Activated CD4-positive, alpha-beta T cell treated with anti-CD3 and anti-CD28 coated beads for 4 hours (primary cell): ENCODE measurements at regions not wholly inside any gene's neighbourhood (a gene's known extent, or its start where the extent isn't known, plus 50 kb on each side); places are given as distances from the start of the nearest gene placed in this dataset.
"Not testable (repeated sequence)": the region's sequence is repeated elsewhere in the genome, so short reads cannot be mapped to it uniquely, and the experiment has no call there.

Experiments used
- DNase-seq, 2 donors: peaks; one replicate each; pipeline ENCODE4 v3.0.0-alpha.2; 2020

GRCh38 chr12:59344224-59344623 is 251.6 kb upstream of the SLC16A7 start:
- DNase-seq = no peak

GRCh38 chr12:59329462-59329861 is 266.4 kb upstream of the SLC16A7 start:
- no peak for DNase-seq

DNA sequence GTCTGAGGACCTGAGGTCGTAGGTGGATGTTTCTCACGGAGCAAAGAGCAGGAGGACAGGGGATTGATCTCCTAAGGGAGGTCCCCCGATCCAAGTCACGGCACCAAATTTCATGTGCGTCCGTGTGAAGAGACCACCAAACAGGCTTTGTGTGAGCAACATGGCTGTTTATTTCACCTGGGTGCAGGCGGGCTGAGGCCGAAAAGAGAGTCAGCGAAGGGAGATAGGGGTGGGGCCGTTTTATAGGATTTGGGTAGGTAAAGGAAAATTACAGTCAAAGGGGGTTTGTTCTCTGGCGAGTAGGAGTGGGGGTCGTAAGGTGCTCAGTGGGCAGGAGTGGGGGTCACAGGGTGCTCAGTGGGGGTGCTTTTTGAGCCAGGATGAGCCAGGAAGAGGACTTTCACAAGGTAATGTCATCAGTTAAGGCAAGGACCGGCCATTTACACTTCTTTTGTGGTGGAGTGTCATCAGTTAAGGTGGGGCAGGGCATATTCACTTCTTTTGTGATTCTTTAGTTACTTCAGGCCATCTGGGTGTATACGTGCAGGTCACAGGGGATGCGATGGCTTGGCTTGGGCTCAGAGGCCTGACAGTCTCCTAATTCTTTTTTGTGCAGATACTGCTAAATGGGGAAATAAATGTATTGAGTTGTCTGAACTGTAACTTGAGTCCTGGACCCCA is 267.3 kb upstream of the SLC16A7 start:
- not testable (repeated sequence) for DNase-seq

- DNase-seq = not testable (repeated sequence)
Measured at GRCh38 chr12:59326457-59326856, 269.4 kb upstream of the SLC16A7 start.

DNA sequence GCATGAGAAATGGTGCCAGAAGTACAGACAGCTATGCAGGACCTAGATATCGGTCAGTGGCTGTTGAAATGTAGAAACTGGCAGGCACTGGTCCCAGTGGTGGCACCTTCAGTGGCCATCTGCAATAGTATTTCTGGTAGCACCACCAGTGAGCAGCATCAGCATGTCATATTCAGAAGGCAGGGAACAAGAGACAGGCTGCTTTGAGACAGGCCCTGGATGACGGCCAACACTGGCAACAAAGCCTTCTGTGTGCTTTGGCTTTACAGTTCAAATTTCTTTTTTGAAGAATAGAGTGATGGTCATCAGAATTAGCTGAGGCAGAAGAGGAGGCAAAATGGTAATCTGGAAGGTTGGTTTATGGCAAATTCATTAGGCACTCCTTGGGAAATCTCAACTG is 273.4 kb upstream of the SLC16A7 start:
- DNase-seq = no peak

- DNase-seq = no peak
Measured at GRCh38 chr12:59321278-59321677, 274.6 kb upstream of the SLC16A7 start.

GRCh38 chr12:59320112-59320511 is 275.7 kb upstream of the SLC16A7 start:
- no peak for DNase-seq

GRCh38 chr12:59318940-59319339 is 276.9 kb upstream of the SLC16A7 start:
- DNase-seq = no peak

- DNase-seq = no peak
Measured at GRCh38 chr12:59317598-59317997, 278.2 kb upstream of the SLC16A7 start.

DNA sequence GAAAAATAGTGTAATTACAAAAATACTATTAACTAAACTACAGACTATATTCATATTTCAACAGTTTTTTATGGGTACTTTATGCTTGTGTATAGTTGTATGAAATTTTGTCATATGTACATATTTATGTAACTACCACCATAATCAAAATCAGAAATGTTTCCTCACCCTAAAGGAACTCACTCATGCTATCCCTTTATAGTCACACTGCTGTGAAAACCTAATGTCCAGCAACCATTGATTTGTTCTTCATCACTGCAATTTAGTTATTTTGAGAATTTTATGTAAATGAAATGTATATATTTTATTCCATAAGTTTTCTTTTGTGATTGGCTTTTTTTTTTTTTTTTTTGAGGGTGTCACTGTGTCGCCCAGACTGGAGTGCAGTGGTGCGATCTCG is 278.9 kb upstream of the SLC16A7 start:
- no peak for DNase-seq

DNA sequence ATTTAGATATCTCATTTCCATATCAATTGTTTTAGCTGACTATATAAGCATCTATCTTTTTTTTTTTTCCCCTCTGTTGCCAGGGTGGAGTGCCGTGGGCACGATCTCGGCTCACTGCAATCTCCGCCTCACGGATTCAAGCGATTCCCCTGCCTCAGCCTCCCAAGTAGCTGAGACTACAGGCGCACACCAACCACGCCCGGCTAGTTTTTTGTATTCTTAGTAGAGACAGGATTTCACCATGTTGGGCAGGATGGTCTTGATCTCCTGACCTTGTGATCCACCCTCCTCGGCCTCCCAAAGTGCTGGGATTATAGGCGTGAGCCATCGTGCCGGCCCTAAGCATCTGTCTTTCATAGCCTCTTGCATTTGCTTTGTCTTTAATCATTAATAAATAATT is 279.5 kb upstream of the SLC16A7 start:
- not testable (repeated sequence) for DNase-seq

DNA sequence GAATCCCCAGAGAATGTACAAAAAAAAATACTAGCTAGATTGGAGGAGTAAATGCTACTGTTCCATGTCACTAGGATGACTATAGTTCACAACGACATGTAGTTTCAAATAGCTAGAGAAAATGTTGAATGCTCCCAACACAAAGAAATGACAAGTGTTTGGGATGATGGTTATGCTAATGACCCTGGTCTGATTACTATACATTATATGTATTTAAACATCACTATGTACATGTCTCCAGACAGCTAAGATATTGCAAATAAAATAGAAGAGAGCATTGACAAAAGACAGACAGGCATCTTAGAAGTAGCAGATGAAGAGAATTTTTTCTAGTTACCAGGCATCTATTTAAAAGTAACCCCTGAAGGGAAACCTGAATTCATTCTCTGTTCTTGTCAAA is 281.6 kb upstream of the SLC16A7 start:
- DNase-seq = no peak

GRCh38 chr12:59304077-59304721 is 291.6 kb upstream of the SLC16A7 start:
- no peak for DNase-seq

DNA sequence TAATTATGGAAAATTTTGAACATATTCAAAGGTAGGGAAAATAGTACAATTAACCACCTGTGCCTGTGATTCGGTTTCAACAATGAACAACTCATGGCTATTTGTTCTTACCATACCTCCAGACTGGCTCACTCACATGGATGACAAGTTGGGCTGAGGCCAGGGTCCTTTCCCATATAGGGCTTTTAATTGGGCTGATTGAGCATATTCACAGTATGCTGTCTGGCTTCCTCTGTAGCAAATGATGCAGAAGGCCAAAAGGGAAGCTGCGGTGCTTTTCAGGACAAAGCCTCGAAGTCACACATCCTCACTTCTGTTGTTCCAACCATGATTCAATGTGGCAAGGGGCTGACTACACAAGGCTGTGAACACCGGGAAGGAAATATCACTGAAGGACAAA is 297.5 kb upstream of the SLC16A7 start:
- no peak for DNase-seq

DNA sequence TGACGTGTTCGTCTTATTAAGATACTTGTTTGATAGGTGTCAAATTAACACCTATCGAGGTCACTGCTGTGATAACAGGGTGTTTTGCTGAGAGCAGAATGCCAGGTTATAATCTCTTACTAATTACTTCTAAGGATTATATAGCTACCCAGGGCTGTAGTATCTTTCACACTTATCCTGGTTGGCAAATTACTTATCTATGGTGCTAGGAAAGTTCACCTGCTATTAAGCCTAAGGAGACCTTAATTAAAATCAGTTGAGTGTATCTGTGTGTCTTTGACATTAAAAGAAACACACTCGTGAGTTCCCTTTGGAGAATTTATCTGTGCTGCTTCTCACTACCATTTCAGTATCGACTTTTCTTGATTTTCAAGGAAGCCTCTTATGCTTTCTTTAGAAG is 301.6 kb upstream of the SLC16A7 start:
- no peak for DNase-seq

GRCh38 chr12:59282999-59283398 is 312.8 kb upstream of the SLC16A7 start:
- DNase-seq = no peak

GRCh38 chr12:59273561-59273960 is 322.3 kb upstream of the SLC16A7 start:
- DNase-seq = not testable (repeated sequence)

DNA sequence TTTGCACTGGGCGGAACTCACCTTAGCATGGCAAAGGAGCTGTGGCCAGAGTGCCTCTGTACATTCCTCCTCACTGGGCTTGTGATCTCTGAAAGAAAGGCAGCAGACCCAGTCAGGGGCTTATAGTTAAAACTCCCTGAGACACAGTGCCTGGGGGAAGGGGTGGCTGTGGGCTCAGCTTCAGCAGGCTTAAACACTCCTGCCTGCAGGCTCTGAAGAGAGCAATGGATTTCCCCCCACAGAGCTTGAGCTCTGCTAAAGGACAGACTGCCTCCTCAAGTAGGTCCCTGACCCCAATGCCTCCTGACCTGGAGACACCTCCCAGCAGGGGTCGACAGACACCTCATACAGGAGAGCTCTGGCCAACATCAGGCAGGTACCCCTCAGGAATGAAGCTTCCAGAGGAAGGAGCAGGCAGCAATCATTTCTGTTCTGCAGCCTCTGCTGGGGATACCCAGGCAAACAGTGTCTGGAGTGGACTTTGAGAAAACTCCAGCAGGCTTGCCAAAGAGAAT is 327.5 kb upstream of the SLC16A7 start:
- no peak for DNase-seq

- DNase-seq = no peak
Measured at GRCh38 chr12:59260202-59260601, 335.6 kb upstream of the SLC16A7 start.

DNA sequence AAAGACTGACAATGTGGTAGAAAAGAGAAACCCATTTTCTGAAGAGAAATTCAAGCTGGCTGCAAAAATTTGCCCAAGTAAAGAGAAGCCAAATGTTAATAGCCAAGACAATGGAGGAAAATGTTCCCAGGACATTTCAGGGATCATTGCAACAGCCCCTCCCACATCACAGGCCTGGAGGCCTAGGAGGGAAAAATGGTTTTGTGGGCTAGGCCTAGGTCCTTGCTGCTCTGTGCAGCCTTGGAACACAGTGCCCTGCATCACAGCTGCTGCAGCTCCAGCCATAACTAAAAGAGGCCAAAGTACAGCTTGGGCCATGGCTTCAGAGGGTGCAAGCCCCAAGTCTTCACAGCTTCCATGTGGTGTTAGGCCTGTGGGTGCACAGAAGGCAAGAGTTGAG is 332.4 kb upstream of the LRIG3 start:
- no peak for DNase-seq

GRCh38 chr12:59250766-59251165 is 330.5 kb upstream of the LRIG3 start:
- DNase-seq = no peak

DNA sequence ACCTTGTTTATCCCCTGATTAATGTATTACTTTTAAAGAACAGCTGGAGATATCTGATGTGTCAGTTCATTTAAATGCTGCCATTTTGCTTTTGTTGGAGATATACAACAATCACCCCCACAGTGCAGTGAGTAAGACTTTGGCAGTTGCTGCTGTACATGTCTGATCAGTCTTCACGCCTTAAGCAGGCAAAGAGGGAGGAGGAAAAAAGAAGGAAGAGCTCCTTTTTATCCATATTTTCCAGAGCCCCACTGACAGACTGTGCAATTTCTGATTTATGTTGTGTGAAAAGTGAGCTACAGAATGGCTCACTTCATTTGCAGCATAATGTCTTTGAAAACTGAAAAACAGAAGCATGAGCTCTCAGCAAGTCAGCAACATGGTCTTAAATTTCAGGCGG is 319.7 kb upstream of the LRIG3 start:
- no peak for DNase-seq

DNA sequence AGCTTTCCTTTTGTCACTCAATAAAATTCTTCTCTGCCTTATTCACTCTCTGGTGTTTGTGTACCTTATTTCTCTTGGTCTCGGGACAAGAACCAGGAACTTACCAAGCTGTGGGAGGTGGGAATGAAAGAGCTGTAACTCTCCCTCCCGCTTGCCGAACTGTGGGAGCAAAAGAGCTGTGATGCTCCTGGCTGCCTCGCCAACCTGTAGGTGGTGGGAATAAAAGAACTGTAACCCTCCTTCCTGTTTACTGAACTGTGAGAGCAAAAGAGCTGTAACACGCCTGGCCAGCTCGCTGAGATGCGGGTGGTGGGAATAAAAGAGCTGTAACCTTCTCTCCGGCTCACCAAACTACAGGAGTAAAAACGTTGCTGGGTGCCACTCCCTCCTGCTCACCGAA is 314.1 kb upstream of the LRIG3 start:
- no peak for DNase-seq

GRCh38 chr12:59230334-59230733 is 310.0 kb upstream of the LRIG3 start:
- no peak for DNase-seq

DNA sequence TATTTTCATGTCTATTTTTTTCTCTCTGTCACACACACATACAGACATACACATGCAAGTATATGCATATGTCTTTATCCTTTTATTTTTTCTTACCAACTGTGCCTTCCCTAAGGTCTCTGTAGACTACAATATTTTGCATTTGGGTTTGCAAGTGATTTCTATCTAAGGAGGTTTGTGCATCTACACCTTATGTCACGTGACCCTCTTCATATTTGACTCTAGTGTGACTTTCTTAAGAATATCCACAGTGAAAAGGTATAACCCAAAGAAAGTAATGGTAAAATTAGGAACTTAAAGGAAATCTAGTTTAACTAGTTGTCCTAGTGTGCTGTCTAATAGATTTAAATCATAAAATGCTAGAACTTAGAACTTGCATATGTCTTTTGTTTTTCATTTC is 298.8 kb upstream of the LRIG3 start:
- DNase-seq = no peak
